ENCODE measurements at regions not wholly inside any gene's neighbourhood (a gene's known extent, or its start where the extent isn't known, plus 50 kb on each side); places are given as distances from the start of the nearest gene placed in this dataset.

DNA sequence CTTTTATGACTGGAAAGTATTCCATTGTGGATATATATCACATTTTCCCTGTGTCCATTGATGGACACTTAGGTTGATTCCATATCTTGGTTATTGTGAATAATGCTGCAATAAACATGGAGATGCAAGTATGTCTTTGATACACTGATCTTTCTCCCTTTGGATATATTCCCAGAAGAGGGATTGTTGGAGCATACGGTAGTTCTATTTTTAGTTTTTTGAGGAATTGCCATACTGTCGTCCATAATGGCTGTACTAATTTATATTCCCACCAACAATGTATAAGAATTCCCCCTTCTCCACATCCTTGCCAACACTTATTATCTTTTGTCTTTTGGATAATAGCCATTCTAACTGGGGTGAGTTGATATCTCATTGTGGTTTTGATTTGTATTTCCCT is 54.9 kb upstream of the PITX1 start:
- POLR2A ChIA-PET: no interaction called here

DNA sequence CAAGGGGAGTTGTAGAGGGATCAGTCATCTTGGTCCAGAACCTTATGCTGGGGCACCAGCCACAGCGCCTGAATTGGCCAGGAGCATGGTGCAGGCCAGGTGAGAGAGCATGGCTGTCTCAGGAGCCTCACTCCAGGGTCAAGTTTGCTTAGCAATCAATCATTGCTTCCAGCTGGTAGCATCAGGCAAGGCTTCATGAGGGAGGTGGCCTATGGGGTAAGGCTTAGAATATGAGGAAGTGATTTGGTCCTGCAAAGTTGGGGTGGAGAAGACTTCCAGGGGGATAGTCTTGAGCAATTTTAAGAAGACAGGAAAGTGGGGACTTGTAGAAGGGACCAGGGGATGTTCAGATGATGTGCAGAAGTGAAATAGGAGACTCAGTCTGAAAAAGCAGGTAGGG is 53.9 kb upstream of the PITX1 start:
- TF ChIP-seq, protein P1, sequence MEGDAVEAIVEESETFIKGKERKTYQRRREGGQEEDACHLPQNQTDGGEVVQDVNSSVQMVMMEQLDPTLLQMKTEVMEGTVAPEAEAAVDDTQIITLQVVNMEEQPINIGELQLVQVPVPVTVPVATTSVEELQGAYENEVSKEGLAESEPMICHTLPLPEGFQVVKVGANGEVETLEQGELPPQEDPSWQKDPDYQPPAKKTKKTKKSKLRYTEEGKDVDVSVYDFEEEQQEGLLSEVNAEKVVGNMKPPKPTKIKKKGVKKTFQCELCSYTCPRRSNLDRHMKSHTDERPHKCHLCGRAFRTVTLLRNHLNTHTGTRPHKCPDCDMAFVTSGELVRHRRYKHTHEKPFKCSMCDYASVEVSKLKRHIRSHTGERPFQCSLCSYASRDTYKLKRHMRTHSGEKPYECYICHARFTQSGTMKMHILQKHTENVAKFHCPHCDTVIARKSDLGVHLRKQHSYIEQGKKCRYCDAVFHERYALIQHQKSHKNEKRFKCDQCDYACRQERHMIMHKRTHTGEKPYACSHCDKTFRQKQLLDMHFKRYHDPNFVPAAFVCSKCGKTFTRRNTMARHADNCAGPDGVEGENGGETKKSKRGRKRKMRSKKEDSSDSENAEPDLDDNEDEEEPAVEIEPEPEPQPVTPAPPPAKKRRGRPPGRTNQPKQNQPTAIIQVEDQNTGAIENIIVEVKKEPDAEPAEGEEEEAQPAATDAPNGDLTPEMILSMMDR (IDR thresholded peaks at IDR 0.05; ENCODE audit: low read depth, low read length): no peak
- ChIA-PET CTCF (no interaction called here), POLR2A (no interaction called here)
- DNase-seq (ENCODE audit: low read depth, low spot score): no peak
- Histone ChIP-seq H3K27me3 (ENCODE audit: control insufficient read depth, insufficient read depth, low read length) (peaks cover 8% of the 10 kb centered on the region), H3K27ac (ENCODE audit: low read depth, low read length) (no peak overlapping the region), H3K4me3 (ENCODE audit: low read depth, low read length) (no peak overlapping the region), H3K9me3 (ENCODE audit: control insufficient read depth, insufficient read depth, low read length) (peaks cover 6% of the 10 kb centered on the region; the same call in 1 of the 2 replicates)

More for the DNA sequence above, 54.9 kb upstream of the PITX1 start:
- no peak for DNase-seq (ENCODE audit: low read depth, low spot score)
- TF ChIP-seq, protein P1 (IDR thresholded peaks at IDR 0.05; ENCODE audit: low read depth, low read length): no peak
- peaks cover 6% of the 10 kb centered on the region; the same call in 1 of the 2 replicates for H3K9me3 ChIP-seq (ENCODE audit: control insufficient read depth, insufficient read depth, low read length)
- CTCF ChIA-PET: no interaction called here
- H3K27ac ChIP-seq (ENCODE audit: low read depth, low read length): no peak overlapping the region
- no peak overlapping the region for H3K4me3 ChIP-seq (ENCODE audit: low read depth, low read length)
- peaks cover 8% of the 10 kb centered on the region for H3K27me3 ChIP-seq (ENCODE audit: control insufficient read depth, insufficient read depth, low read length)

DNA sequence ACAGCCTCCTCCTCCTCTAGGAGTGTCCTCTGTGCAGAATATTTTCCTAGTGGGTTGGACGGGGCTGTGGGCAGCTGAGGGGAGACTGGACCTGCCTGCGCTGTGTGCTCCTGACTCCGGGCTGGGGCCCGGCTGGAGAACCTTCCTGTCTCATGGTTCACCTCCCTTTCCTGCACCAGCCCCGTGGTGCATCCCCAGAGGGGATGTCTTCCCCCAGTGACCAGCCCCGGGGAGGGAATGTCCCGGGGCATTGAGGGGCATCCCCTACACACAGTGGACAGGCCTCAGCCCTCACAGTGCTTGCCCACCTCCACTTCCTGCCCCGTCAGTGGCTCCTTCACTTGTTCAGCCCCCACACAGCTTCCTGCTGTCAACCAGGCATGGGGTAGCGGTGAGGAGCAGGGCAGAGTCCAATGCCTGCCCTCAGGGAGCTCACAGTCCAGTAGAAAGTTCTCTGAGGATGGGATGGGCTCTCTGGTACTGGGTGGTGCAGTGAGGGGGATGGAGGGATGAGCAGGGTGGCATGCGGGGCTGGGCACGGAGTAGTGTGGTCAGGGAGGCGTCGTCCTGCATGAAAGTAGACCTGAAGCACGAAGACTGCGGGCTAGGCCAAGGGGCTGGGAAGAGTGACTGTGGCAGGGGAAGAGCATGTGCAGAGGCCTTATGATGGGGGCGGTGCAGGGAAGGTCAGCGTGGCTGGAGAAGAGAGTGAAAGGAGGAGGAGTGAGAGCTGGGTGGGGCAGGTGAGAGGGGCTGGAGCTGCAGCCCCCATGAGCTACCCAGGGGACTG is 52.1 kb upstream of the PITX1 start:
- peaks cover 10% of the 10 kb centered on the region for H3K9me3 ChIP-seq (ENCODE audit: control insufficient read depth, insufficient read depth, low read length)
- TF ChIP-seq, protein P1 (IDR thresholded peaks at IDR 0.05; ENCODE audit: low read depth, low read length): no peak
- peaks cover 8% of the 10 kb centered on the region for H3K27me3 ChIP-seq (ENCODE audit: control insufficient read depth, insufficient read depth, low read length)
- no peak for DNase-seq (ENCODE audit: low read depth, low spot score)
- ChIA-PET CTCF (no interaction called here), POLR2A (interaction anchor here (0.7 kb wide), 1 partner anchor 57 kb away, joined by 7 read pairs; no protein-coding TSS in a partner anchor)
- H3K27ac ChIP-seq (ENCODE audit: low read depth, low read length): no peak overlapping the region
- no peak overlapping the region for H3K4me3 ChIP-seq (ENCODE audit: low read depth, low read length)

DNA sequence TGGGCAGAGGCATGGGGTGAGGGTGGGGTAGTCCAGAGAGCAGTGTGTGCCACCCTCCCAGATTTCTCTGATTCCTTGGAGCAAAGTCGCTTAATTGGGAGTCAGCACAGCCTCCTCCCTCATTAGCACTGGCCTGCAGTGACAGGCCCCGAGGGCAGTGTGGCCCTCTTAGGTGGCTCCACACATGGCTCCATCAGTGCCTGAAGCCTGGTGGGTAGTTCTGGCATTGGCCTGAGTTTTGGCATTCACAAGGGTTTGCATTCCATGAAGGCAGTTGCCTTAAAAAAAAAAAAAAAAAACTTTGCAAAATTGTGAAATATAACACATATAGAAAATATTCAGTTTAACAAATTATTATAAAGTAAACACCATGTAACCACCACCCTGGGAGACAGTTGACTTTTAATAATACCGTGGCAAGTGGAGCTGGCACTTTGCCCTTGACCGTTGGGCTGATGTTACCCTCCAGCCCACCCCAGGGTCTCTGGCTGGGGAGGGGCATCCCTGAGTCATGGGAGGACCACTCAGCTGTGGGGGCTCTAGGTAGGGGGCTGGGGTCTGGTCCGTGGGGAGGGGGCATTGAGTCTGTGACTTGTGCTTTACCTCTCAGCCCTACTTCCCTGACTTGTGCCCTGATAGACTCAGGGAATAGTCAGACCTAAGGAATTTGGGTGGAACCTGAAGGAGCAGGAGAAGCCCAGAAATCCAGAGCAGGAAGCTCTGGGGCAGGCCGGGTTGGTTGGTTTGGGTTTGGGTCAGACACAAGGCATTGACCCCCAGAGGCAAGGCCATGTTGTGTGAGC is 51.3 kb upstream of the PITX1 start:
- ChIA-PET POLR2A (interaction anchor here (0.7 kb wide), 1 partner anchor 57 kb away, joined by 7 read pairs; no protein-coding TSS in a partner anchor), CTCF (no interaction called here)
- no peak for DNase-seq (ENCODE audit: low read depth, low spot score)
- H3K9me3 ChIP-seq (ENCODE audit: control insufficient read depth, insufficient read depth, low read length): peaks cover 12% of the 10 kb centered on the region
- no peak overlapping the region for H3K27ac ChIP-seq (ENCODE audit: low read depth, low read length)
- peaks cover 8% of the 10 kb centered on the region for H3K27me3 ChIP-seq (ENCODE audit: control insufficient read depth, insufficient read depth, low read length)
- no peak overlapping the region for H3K4me3 ChIP-seq (ENCODE audit: low read depth, low read length)
- TF ChIP-seq, protein P1 (IDR thresholded peaks at IDR 0.05; ENCODE audit: low read depth, low read length): no peak
